ENCODE measurements at regions not wholly inside any gene's neighbourhood (a gene's known extent, or its start where the extent isn't known, plus 50 kb on each side); places are given as distances from the start of the nearest gene placed in this dataset.
A peak's percentile ranks its signal among the peaks of the same experiment; 100 is the strongest.
"Not testable (repeated sequence)": the region's sequence is repeated elsewhere in the genome, so short reads cannot be mapped to it uniquely, and the experiment has no call there.

DNA sequence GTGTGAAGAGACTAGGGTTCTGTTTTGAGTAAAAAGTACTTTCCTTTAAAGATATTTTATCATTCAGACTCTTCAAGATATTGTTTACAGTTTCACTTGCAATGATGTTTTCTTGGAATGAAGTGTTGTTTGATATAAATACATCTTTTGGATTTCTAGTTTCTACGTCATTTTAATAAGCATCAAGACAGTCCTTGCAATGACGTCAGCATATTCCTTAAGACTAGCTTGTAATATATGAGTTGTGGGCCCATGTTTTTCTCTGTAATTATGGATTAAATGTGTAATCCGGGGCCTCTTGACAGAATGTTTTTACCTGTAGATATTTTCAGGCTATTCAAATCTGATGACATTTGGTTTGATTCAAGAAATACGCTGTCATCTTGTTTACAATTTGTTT, 66.1 kb downstream of the RBMX2 start:
- DNase-seq: no peak

GRCh38 chrX:130468395-130468923, 66.7 kb downstream of the RBMX2 start:
- DNase-seq: no peak

DNA sequence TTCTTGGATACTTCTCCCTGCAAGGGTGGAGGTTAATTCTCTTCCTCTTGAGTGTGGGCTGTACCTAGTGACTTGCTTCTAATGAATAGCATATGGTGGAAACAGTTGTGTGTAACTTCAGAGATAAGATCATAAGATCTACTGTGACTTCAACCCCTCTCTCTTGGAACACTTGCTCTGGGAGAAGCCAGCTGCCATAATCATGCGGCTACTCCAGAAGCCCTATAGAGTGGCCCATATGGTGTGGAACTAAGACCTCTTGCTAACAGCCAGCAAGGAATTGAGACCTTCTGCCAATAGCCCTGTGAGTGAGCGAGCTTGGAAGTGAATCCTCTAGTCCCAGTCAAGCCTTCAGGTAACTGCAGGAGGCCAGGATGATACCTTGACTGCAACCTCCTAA, 81.1 kb downstream of the RBMX2 start:
- DNase-seq: no peak

GRCh38 chrX:130485870-130486269, 84.1 kb downstream of the RBMX2 start:
- DNase-seq: no peak

DNA sequence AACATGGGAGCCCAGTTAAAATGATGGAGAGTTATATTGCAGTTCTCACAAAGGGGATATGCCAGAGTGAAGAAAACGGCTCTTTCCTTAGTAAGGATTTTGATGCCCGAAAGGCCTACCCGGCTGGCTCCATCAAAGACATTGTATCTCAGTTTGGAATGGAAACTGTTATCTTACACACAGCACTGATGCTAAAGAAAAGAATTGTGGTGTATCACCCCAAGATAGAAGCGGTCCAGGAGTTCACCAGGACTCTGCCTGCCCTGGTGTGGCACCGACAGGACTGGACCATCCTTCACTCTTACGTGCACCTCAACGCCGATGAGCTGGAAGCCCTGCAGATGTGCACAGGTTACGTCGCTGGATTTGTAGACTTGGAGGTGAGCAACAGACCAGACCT, 93.7 kb downstream of the RBMX2 start:
- not testable (repeated sequence) for DNase-seq

DNA sequence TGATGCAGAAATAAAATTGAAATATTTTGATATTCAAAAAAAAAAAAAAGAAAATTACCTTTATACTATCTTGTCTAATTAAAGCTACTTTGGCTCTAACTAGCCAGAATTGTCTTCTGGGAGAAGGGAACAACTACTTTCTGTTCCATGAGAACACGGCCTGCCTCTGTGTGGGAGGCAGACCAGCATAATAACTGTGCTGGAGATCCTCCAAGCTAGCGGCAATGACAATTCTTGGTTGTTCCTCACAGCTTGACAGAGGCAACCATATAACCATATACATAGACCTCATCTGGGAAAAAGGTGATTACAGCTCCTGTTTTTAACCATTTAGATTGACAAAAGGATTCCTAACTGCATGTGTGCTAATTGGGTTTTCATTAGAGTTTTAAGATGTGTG, 95.7 kb downstream of the RBMX2 start:
- no peak for DNase-seq

DNA sequence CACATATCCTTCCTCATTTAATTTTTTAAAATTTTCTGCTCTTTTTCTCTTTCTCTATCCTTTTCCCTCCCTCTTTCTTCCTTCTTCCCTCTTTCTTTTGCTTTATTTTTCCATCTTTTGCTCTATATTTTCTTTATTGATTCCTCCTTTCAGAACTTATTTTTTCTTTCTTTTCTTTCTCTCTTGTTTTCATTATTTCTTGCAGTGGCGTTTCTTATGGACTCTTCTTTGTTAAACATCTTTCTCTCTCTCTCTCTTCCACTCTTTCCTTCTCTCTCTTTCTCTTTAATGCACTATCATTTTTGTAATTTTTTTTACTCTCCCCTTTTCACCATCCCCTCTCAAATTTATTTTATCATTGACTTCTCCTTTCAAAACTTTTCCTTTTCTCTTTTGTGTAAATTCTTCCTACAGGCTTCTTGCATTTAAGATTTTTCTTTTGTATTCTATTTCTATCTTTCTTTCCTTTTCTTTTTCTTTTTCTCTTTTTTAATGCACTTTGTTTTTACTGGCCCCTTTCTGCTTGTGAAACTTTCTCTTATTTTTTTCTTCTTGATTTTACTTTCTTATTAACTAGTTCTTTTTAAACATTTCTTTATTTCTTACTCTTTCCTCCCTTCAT, 97.0 kb downstream of the RBMX2 start:
- no peak for DNase-seq

DNA sequence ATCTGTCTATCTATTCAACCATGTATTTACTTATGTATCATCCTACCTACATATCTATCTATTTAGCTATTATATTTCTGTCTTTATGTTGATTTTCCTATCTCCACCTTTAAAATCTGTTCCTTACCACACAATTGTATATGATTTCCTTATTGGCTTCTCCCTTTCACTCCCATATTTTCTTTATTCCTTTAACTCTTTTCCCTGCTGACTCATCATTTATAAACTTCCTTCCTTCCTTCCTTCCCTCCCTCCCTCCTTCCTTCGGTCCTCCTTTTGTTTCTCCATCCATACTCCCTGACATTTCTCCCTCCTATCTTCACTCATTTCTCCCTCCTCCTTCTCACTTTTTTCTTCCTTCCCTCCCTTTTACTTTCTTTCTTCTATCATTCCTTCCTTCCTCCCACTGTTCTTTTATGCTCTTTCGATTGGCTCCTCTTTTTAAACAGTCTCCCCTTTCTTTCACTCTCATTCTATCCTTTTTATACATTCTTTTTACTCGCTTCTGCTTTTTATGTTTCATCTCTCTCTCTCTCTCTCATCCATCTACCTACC, 100.3 kb downstream of the RBMX2 start:
- no peak for DNase-seq

DNA sequence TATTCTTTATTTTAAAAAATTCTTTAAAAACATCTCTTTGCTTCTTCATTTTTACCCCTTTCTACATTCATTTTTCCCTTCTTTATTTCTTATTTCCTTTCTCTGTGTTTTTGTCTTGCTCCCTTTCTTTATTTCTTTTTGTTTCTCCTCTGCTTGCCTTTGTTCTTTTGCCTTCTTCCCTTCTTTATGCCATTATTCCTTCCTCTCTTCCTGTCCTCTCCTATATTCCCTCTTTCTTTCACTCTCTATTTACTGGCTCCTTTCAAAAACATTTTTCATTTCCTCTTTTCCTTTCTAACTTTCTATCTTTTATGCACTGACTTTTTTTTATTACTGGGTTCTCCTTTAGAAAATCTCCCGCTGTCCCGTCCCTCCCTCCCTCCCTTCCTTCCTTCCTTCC, 102.2 kb downstream of the RBMX2 start:
- no peak for DNase-seq

- no peak for DNase-seq
Observed at GRCh38 chrX:130507015-130507414, 105.2 kb downstream of the RBMX2 start.

GRCh38 chrX:130512534-130512933, 110.7 kb downstream of the RBMX2 start:
- DNase-seq: not testable (repeated sequence)

DNA sequence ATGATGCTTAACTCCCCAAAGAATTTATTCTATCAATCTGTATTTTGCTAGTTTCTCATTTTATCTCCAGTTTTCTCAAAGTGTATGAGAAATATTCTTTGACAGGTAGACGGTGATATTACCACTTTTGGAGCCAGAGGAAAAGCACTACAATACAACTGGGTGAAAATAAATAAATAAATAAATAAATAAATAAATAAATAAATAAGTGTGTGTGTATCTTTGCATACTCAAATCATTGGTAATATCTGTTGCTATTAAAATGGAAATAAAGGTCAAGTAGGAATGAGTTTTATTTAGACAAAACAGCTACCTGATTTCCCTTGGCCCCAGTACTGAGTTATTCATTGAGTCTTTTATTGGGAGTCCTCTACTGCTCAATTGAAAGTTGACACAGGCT, 114.3 kb downstream of the RBMX2 start:
- DNase-seq: no peak

DNA sequence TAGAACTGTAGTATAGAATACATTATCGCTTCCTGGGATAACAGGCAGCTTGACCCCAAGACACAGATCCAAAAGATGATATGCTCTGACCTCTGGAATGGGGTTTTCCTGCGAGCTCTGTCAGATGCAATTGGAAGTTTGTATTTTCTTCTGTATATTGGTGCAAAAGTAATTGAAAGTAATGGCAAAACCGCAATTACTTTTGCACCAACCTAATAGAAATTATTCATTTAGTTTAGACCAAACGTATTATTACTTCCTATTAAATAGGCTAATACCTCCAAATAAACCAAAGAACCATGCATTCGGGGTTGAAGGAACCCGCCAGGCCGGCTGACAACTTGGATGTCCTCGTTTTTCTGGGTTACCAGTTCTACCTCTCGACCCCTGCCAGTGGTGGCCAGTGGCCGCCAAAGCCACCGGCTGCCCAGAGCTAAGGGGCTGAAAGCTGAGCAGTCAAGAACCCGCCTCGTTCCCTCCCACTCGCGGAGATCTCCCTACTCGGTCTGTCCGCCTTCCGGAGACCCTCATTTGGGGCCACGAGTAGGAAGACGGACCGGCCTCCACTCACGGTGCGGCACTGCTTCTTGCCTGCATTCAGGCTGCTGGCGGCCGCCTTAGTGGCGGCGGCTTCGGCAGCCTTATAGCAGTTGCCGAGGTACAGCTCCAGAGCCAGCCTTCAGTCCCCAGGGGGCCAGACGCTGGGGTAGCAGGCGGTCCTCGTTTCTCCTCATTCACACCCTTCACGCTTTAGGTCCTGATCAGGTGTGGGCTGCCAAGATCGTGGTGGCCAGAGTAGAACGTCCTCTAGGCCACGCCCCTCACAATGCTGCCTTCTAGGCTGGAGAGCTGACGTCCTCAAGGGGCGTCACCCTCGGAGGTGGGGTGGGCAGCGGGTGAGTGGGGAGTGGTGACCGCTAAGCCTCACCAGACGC, 121.9 kb downstream of the RBMX2 start:
- DNase-seq: peak in 1 of 2 donors; percentile 8

DNA sequence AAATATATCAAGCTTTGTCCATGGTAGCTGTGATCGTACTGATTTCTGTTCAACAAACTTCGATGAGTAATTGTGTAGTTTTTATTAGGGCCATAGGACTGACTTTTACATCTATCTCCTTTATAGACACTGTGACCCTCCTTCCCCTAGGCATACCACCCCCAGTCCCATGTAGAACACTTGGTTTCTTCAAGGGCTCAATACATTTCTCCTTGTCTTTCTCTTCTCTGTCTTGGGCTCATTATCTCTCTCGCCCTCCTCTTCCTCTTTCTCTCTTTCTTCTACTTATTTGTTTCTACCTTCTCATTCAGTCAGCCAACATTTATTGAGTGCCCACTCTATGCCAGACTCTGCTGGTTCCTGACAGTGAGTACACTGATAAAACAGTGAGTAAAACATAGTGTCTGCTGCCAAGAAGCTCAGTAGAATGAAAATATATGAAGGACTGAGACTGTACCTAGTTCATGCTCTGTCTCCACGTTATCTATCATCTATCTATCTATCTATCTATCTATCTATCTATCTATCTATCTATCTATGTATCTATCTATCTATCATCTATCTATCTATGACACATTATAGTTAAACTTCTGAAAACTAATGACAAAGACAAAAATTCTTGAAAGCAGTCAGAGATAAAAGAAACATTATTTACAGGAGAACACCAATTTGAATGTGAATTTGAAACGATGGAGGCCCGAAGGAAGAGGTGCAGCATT, 122.8 kb downstream of the RBMX2 start:
- DNase-seq: no peak

GRCh38 chrX:130529531-130529930, 127.7 kb downstream of the RBMX2 start:
- DNase-seq: no peak

- DNase-seq: no peak
Observed at GRCh38 chrX:130531066-130531465, 129.3 kb downstream of the RBMX2 start.

- DNase-seq: peak in 1 of 2 donors; percentile 6
Observed at GRCh38 chrX:130539721-130540321, 138.0 kb downstream of the RBMX2 start.

GRCh38 chrX:130543603-130544325, 142.0 kb downstream of the RBMX2 start:
- no peak for DNase-seq

GRCh38 chrX:130545796-130546195, 144.0 kb downstream of the RBMX2 start:
- no peak for DNase-seq

GRCh38 chrX:130549382-130549781, 147.6 kb downstream of the RBMX2 start:
- not testable (repeated sequence) for DNase-seq

DNA sequence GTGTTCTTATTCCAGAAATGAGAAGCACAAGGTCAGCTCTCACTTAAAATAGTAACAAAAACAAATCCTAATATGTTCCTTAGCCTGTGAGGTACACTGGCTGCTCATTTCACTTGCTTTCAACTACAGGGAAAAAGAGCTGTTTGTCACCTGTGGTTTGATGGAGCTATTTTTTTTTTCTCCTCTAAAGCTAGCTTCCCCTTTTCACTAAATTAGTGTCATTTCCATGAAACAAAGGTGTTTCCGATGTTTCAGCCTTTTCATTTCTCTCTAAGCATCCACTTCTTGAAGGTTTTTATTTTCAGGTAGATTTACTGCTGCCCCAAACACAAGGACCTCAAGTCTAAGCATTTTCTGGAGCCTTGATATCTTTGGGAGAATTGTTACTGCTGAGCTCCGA, 148.6 kb downstream of the RBMX2 start:
- no peak for DNase-seq
